ENCODE measurements at regions not wholly inside any gene's neighbourhood (a gene's known extent, or its start where the extent isn't known, plus 50 kb on each side); places are given as distances from the start of the nearest gene placed in this dataset.

DNA sequence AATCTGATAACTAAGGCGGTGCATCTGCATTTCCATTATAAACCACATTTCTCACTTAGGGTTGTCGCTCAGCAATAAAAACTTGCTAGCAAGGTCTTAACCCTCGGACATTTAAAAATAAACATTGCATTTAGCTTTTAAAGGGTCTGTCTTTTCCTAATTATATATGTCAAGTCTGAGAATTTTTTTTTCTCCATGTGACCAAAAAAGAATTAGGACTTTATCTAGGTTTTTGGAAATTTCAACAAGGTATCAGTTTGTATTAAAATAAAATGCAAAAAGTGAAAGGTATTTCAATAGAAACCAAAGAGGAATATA lies 198.1 kb downstream of the FOXA2 start:
- Histone ChIP-seq H2BK15ac (ENCODE audit: low read depth, low read length) (no peak overlapping the region), H3K18ac (ENCODE audit: insufficient read length, low read depth, low read length) (no peak overlapping the region), H2BK120ac (ENCODE audit: low read depth, low read length, poor library complexity, severe bottlenecking) (no peak overlapping the region), H2AFZ (ENCODE audit: low read length) (no peak overlapping the region), H3K23ac (ENCODE audit: insufficient read length, low read depth, low read length) (no peak overlapping the region), H3T11ph (ENCODE audit: low read length) (no peak overlapping the region), H2BK20ac (ENCODE audit: low read depth, low read length, poor library complexity, severe bottlenecking) (no peak overlapping the region), H3K56ac (ENCODE audit: insufficient read length, low read depth, low read length) (no peak overlapping the region), H3K4me2 (ENCODE audit: insufficient read depth, insufficient read length, low read length) (no peak overlapping the region), H3K79me1 (ENCODE audit: insufficient read depth, low read depth, low read length, poor library complexity, severe bottlenecking) (no peaks in the 10 kb centered on the region), H2BK5ac (ENCODE audit: insufficient read length, low read length) (no peak overlapping the region), H4K20me1 (ENCODE audit: control insufficient read depth, insufficient read depth, insufficient read length) (no peaks in the 10 kb centered on the region), H3K4ac (ENCODE audit: low read depth, low read length) (no peak overlapping the region), H4K5ac (ENCODE audit: insufficient read length, low read depth, low read length) (no peak overlapping the region), H3K9me3 (ENCODE audit: control insufficient read depth, low read depth, low read length) (no peaks in the 10 kb centered on the region), H3K9ac (ENCODE audit: extremely low read depth, insufficient read length, low read length) (no peak overlapping the region), H2AK5ac (ENCODE audit: insufficient read length, low read length) (no peak overlapping the region), H2BK12ac (ENCODE audit: insufficient read length, low read depth, low read length) (no peak overlapping the region), H3K27me3 (ENCODE audit: insufficient read depth, low read length) (no peaks in the 10 kb centered on the region), H3K4me1 (ENCODE audit: insufficient read depth, low read length) (peaks cover 8% of the 10 kb centered on the region; the same call in 1 of the 2 replicates), H3K79me2 (ENCODE audit: insufficient read depth, low read length) (no peaks in the 10 kb centered on the region), H3K27ac (ENCODE audit: insufficient read length, low read depth, low read length) (no peak overlapping the region), H3K23me2 (ENCODE audit: insufficient read length, low read depth, low read length, poor library complexity, severe bottlenecking) (no peaks in the 10 kb centered on the region), H4K8ac (replicated peaks; ENCODE audit: insufficient read length, low read depth, low read length) (no peak overlapping the region), H4K91ac (ENCODE audit: insufficient read length, low read depth, low read length) (no peak overlapping the region), H3K14ac (ENCODE audit: insufficient read depth, low read length) (no peak overlapping the region)
- H3K36me3 Mint-ChIP-seq (ENCODE audit: insufficient read depth in 1 of 3, low read depth in 3 of 3) = no peaks in the 10 kb centered on the region
- H3K27ac Mint-ChIP-seq = no peak overlapping the region
- H3K27me3 Mint-ChIP-seq (ENCODE audit: low read depth) = peaks cover 49% of the 10 kb centered on the region
- TF ChIP-seq, protein P1, sequence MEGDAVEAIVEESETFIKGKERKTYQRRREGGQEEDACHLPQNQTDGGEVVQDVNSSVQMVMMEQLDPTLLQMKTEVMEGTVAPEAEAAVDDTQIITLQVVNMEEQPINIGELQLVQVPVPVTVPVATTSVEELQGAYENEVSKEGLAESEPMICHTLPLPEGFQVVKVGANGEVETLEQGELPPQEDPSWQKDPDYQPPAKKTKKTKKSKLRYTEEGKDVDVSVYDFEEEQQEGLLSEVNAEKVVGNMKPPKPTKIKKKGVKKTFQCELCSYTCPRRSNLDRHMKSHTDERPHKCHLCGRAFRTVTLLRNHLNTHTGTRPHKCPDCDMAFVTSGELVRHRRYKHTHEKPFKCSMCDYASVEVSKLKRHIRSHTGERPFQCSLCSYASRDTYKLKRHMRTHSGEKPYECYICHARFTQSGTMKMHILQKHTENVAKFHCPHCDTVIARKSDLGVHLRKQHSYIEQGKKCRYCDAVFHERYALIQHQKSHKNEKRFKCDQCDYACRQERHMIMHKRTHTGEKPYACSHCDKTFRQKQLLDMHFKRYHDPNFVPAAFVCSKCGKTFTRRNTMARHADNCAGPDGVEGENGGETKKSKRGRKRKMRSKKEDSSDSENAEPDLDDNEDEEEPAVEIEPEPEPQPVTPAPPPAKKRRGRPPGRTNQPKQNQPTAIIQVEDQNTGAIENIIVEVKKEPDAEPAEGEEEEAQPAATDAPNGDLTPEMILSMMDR (conservative IDR thresholded peaks at IDR 0.05) = no peak
- DNase-seq = no peak
- no CpG with 5 or more reads among the region's 3 CpGs for WGBS (ENCODE audit: extremely low coverage, insufficient read length, low lambda C conversion rate)
- H3K4me1 Mint-ChIP-seq = peaks cover 12 to 14% of the 10 kb centered on the region in 2 experiments
- no peaks in the 10 kb centered on the region for H3K9me3 Mint-ChIP-seq
- H3K4me3 Mint-ChIP-seq = no peak overlapping the region

Measured in H9 (cell line).